Mesendoderm (in vitro differentiated cells): ENCODE measurements at regions not wholly inside any gene's neighbourhood (a gene's known extent, or its start where the extent isn't known, plus 50 kb on each side); places are given as distances from the start of the nearest gene placed in this dataset.

ENCODE experiments used
- DNase-seq: peaks from one replicate; pipeline ENCODE4 v3.0.0; 2013
- H2AK5ac ChIP-seq: 2 replicates; pipeline ENCODE4 v1.6.1; 2013; ENCODE audit warnings: low read length, inconsistent platforms
- H2BK120ac ChIP-seq: 2 replicates; pipeline ENCODE4 v1.6.1; 2013; ENCODE audit warnings: low read depth, mild to moderate bottlenecking, low read length, moderate library complexity, mixed read lengths
- H2BK15ac ChIP-seq: replicated peaks from 2 replicates; pipeline ENCODE4 v1.6.1; 2013; ENCODE audit warnings: low read depth, mild to moderate bottlenecking, moderate library complexity
- H2BK5ac ChIP-seq: 2 replicates; pipeline ENCODE4 v1.6.1; 2013; ENCODE audit warnings: low read length, inconsistent platforms
- H3K18ac ChIP-seq: 2 replicates; pipeline ENCODE4 v1.6.1; 2013; ENCODE audit warnings: mild to moderate bottlenecking, low read length, mixed read lengths
- H3K23ac ChIP-seq: one replicate; pipeline ENCODE4 v1.6.1; 2013; ENCODE audit warnings: low read length
- H3K27ac ChIP-seq: 2 replicates; pipeline ENCODE4 v1.5.1; 2013; ENCODE audit warnings: low read depth, mild to moderate bottlenecking, inconsistent platforms, low read length, moderate library complexity
- H3K27me3 ChIP-seq: 2 replicates; pipeline ENCODE4 v1.6.1; 2013; ENCODE audit warnings: low read length, control low read depth, mild to moderate bottlenecking, inconsistent platforms; ENCODE audit not compliant: insufficient read depth, poor library complexity
- H3K36me3 ChIP-seq: 2 replicates; pipeline ENCODE4 v1.6.1; 2013; ENCODE audit warnings: low read length, inconsistent platforms; ENCODE audit not compliant: control insufficient read depth, insufficient read depth
- H3K4ac ChIP-seq: one replicate; pipeline ENCODE4 v1.6.1; 2013; ENCODE audit warnings: low read depth, mild to moderate bottlenecking, low read length, moderate library complexity
- H3K4me1 ChIP-seq: 2 replicates; pipeline ENCODE4 v1.6.1; 2013; ENCODE audit warnings: low read depth, low read length, inconsistent platforms; ENCODE audit not compliant: control insufficient read depth
- H3K4me2 ChIP-seq: 2 replicates; pipeline ENCODE4 v1.6.1; 2013; ENCODE audit warnings: low read length
- H3K4me3 ChIP-seq: 2 replicates; pipeline ENCODE4 v1.5.1; 2013; ENCODE audit warnings: mild to moderate bottlenecking, low read length
- H3K56ac ChIP-seq: one replicate; pipeline ENCODE4 v1.6.1; 2013; ENCODE audit warnings: low read length
- H3K79me1 ChIP-seq: 2 replicates; pipeline ENCODE4 v1.6.1; 2013; ENCODE audit warnings: low read length, inconsistent platforms
- H3K79me2 ChIP-seq: 2 replicates; pipeline ENCODE4 v1.6.1; 2013; ENCODE audit warnings: mild to moderate bottlenecking, low read length; ENCODE audit not compliant: control insufficient read depth, insufficient read depth
- H3K9ac ChIP-seq: 2 replicates; pipeline ENCODE4 v1.6.1; 2013; ENCODE audit warnings: low read length, inconsistent platforms
- H4K5ac ChIP-seq: one replicate; pipeline ENCODE4 v1.6.1; 2013; ENCODE audit warnings: low read length
- H4K8ac ChIP-seq: one replicate; pipeline ENCODE4 v1.6.1; 2013; ENCODE audit warnings: low read depth, mild to moderate bottlenecking, control low read depth, low read length, moderate library complexity
- WGBS: extraction: QIAGEN DNeasy Blood & Tissue Kit; methylation state at CpG from one replicate; pipeline ENCODE4 v1.1.7; 2013; ENCODE audit warnings: low lambda C conversion rate, missing lambda C conversion rate; ENCODE audit not compliant: insufficient coverage; ENCODE audit errors: extremely low coverage; 5-methylcytosine and 5-hydroxymethylcytosine counted together

- no peak overlapping the region for H3K4me2 ChIP-seq
- no peaks in the 10 kb centered on the region for H3K4me1 ChIP-seq
- no peak overlapping the region for H3K18ac ChIP-seq
- no peak overlapping the region for H3K27ac ChIP-seq
- no peak overlapping the region for H3K23ac ChIP-seq
- no peak overlapping the region for H3K56ac ChIP-seq
- H3K9ac ChIP-seq = no peak overlapping the region
- no peak overlapping the region for H2BK5ac ChIP-seq
- no peak overlapping the region for H2BK120ac ChIP-seq
- no CpG with 5 or more reads among the region's 8 CpGs for WGBS
- peak; percentile 91 for DNase-seq
- no peak overlapping the region for H2AK5ac ChIP-seq
- H3K79me1 ChIP-seq = no peaks in the 10 kb centered on the region
- no peak overlapping the region for H4K8ac ChIP-seq
- H3K4me3 ChIP-seq = no peak overlapping the region
- H3K4ac ChIP-seq = no peak overlapping the region
- no peaks in the 10 kb centered on the region for H3K79me2 ChIP-seq
- no peaks in the 10 kb centered on the region for H3K36me3 ChIP-seq
- H3K27me3 ChIP-seq = no peaks in the 10 kb centered on the region
- no peak overlapping the region for H4K5ac ChIP-seq
- H2BK15ac ChIP-seq = no peak overlapping the region
Observed at GRCh38 chr20:20860078-20860806, 147.8 kb upstream of the RALGAPA2 start.

GRCh38 chr20:20859510-20859909 lies 147.1 kb upstream of the RALGAPA2 start:
- WGBS = no CpG with 5 or more reads among the region's 7 CpGs

DNA sequence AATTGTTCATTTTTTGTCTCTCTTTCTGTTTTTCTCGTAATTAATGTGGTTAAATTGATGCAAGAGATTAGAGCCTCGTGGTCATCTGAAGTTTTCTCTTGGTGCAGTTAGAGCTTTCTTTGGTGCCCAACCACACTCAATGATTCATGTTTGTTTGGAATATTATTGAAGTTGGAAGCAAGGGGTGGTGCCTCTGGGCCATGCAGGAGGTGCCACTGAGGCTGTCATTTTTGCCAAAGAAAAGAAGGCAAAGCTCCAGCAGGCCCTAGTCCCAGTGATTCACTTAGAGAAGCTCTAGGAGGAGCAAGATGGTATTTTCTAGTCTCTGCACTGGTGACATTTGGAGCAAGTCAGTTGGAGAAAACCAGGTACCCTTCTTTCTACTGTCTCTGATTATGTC lies 144.5 kb upstream of the RALGAPA2 start:
- Histone ChIP-seq H4K5ac (no peak overlapping the region), H3K4me2 (no peak overlapping the region), H3K18ac (no peak overlapping the region), H2BK120ac (no peak overlapping the region), H3K79me1 (no peaks in the 10 kb centered on the region), H2BK5ac (no peak overlapping the region), H3K23ac (no peak overlapping the region), H4K8ac (no peak overlapping the region), H3K9ac (no peak overlapping the region), H3K4ac (no peak overlapping the region), H3K4me1 (no peaks in the 10 kb centered on the region), H2AK5ac (no peak overlapping the region), H3K27me3 (no peaks in the 10 kb centered on the region), H3K36me3 (no peaks in the 10 kb centered on the region), H3K4me3 (no peak overlapping the region), H2BK15ac (no peak overlapping the region), H3K79me2 (no peaks in the 10 kb centered on the region), H3K27ac (no peak overlapping the region), H3K56ac (no peak overlapping the region)
- DNase-seq = no peak
- WGBS = no CpG with 5 or more reads among the region's 2 CpGs

More at GRCh38 chr20:20859510-20859909, 147.1 kb upstream of the RALGAPA2 start:
- no peak overlapping the region for H2BK120ac ChIP-seq
- no peaks in the 10 kb centered on the region for H3K79me1 ChIP-seq
- no peak for DNase-seq
- H3K27ac ChIP-seq = no peak overlapping the region
- no peaks in the 10 kb centered on the region for H3K4me1 ChIP-seq
- H3K9ac ChIP-seq = no peak overlapping the region
- H3K79me2 ChIP-seq = no peaks in the 10 kb centered on the region
- no peak overlapping the region for H4K5ac ChIP-seq
- H3K56ac ChIP-seq = no peak overlapping the region
- no peak overlapping the region for H2BK5ac ChIP-seq
- H3K4me3 ChIP-seq = no peak overlapping the region
- H3K18ac ChIP-seq = no peak overlapping the region
- H3K27me3 ChIP-seq = no peaks in the 10 kb centered on the region
- H4K8ac ChIP-seq = no peak overlapping the region
- no peak overlapping the region for H2AK5ac ChIP-seq
- no peak overlapping the region for H2BK15ac ChIP-seq
- H3K23ac ChIP-seq = no peak overlapping the region
- no peaks in the 10 kb centered on the region for H3K36me3 ChIP-seq
- no peak overlapping the region for H3K4ac ChIP-seq
- H3K4me2 ChIP-seq = no peak overlapping the region

DNA sequence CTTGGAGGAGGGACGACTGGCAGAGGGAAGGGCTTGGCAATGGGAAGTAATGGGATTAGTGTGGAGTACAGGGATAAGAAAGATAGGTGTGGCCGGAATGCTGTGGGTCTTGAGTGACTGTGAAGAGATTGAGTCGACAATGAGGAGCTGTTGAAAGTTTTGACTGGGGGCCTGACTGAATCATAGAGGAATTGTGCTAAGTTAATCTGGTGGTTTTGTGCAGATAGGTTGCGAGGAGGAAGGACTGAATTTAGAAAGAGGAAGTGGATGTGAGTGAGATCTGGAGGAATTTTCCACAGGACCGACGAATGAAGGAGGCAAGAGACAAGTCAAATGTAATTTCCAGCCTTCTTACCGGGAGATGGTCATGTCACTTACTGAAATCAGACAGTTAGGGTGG lies 143.9 kb upstream of the RALGAPA2 start:
- Histone ChIP-seq H3K4me2 (no peak overlapping the region), H3K9ac (no peak overlapping the region), H2AK5ac (no peak overlapping the region), H2BK120ac (no peak overlapping the region), H3K23ac (no peak overlapping the region), H3K18ac (no peak overlapping the region), H3K36me3 (no peaks in the 10 kb centered on the region), H3K27ac (no peak overlapping the region), H3K4ac (no peak overlapping the region), H3K79me1 (no peaks in the 10 kb centered on the region), H2BK5ac (no peak overlapping the region), H3K27me3 (no peaks in the 10 kb centered on the region), H3K4me3 (no peak overlapping the region), H3K4me1 (no peaks in the 10 kb centered on the region), H3K79me2 (no peaks in the 10 kb centered on the region), H3K56ac (no peak overlapping the region), H2BK15ac (no peak overlapping the region), H4K8ac (no peak overlapping the region), H4K5ac (no peak overlapping the region)
- peak; percentile 41 for DNase-seq
- no CpG with 5 or more reads among the region's 7 CpGs for WGBS

GRCh38 chr20:20851385-20851784 lies 138.9 kb upstream of the RALGAPA2 start:
- H3K79me1 ChIP-seq = no peaks in the 10 kb centered on the region
- no peak overlapping the region for H4K8ac ChIP-seq
- H3K4me1 ChIP-seq = no peaks in the 10 kb centered on the region
- no peak overlapping the region for H2AK5ac ChIP-seq
- no peak overlapping the region for H3K56ac ChIP-seq
- no peak overlapping the region for H3K9ac ChIP-seq
- no peaks in the 10 kb centered on the region for H3K79me2 ChIP-seq
- H3K27me3 ChIP-seq = no peaks in the 10 kb centered on the region
- no peak overlapping the region for H2BK120ac ChIP-seq
- H3K23ac ChIP-seq = no peak overlapping the region
- H3K27ac ChIP-seq = no peak overlapping the region
- no peak overlapping the region for H3K4me3 ChIP-seq
- H3K36me3 ChIP-seq = no peaks in the 10 kb centered on the region
- no peak overlapping the region for H2BK5ac ChIP-seq
- H3K4me2 ChIP-seq = no peak overlapping the region
- no CpG with 5 or more reads among the region's 1 CpG for WGBS
- H2BK15ac ChIP-seq = no peak overlapping the region
- H4K5ac ChIP-seq = no peak overlapping the region
- H3K4ac ChIP-seq = no peak overlapping the region
- no peak for DNase-seq
- H3K18ac ChIP-seq = no peak overlapping the region

DNA sequence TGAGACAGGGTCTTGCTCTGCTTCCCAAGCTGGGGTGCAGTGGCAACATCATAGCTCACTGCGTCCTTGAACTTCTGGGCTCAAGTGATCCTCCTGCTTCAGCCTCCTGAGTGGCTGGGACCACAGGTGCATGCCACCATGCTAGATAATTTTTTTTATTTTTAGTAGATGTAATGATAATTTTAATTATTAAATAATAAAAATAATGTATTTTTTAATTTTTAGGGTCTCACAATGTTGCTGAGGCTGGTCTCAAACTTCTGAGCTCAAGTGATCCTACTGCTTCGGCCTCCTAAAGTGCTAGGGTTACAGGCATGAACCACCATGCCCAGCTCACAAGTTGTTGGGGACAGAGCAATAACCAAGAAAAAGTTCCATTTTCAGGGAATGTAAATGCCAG lies 138.0 kb upstream of the RALGAPA2 start:
- Histone ChIP-seq H3K4ac (no peak overlapping the region), H4K5ac (no peak overlapping the region), H3K23ac (no peak overlapping the region), H2BK120ac (no peak overlapping the region), H3K27me3 (no peaks in the 10 kb centered on the region), H3K56ac (no peak overlapping the region), H3K79me1 (no peaks in the 10 kb centered on the region), H2BK15ac (no peak overlapping the region), H3K36me3 (no peaks in the 10 kb centered on the region), H3K79me2 (no peaks in the 10 kb centered on the region), H3K9ac (no peak overlapping the region), H4K8ac (no peak overlapping the region), H3K4me1 (no peaks in the 10 kb centered on the region), H2BK5ac (no peak overlapping the region), H2AK5ac (no peak overlapping the region), H3K27ac (no peak overlapping the region), H3K4me3 (no peak overlapping the region), H3K4me2 (no peak overlapping the region), H3K18ac (no peak overlapping the region)
- no CpG with 5 or more reads among the region's 2 CpGs for WGBS
- DNase-seq = no peak
